K562 (cell line): ENCODE measurements at regions not wholly inside any gene's neighbourhood (a gene's known extent, or its start where the extent isn't known, plus 50 kb on each side); places are given as distances from the start of the nearest gene placed in this dataset.

Experiments
- ATAC-seq: fragments of 200-7000 bp; cut with Tn5 transposase; 3 replicates; pipeline ENCODE4 v1.9.1; 2020; ENCODE audit warnings: moderate library complexity
- BruUV-seq: library from RNA; stranded (reverse); fragments of 400-500 nt; replicated peaks from 2 replicates; lab custom pipeline; 2021; lab: Mats Ljungman, UMichigan
- CTCF ChIA-PET: fragments of 300-600 bp; formaldehyde crosslinking; extraction: SDS; loops from one replicate; lab custom pipeline; 2021; ENCODE audit warnings: low intra/inter-chr PET ratio; lab: Yijun Ruan, JAX
- POLR2A ChIA-PET: fragments of 300-600, 350-650 bp; sonication (Branson Sonifier 250); formaldehyde crosslinking; extraction: SDS; loops from one replicate; lab custom pipeline; 2021; ENCODE audit warnings: antibody characterized with exemption, inconsistent platforms; lab: Yijun Ruan, JAX
- DNase-seq, 4 experiments: peaks; one replicate each; pipeline versions ENCODE4 v3.0.0 to v3.0.0-alpha.2; 2011 to 2018; ENCODE audit warnings: low spot score in 3 of 4, mixed read lengths in 3 of 4; ENCODE audit errors: extremely low read depth in 1 of 4
- FAIRE-seq: peaks from 2 replicates; lab custom pipeline; 2011; peaks lifted over from hg19 to GRCh38; lab: Jason Lieb, UNC
- H2AFZ ChIP-seq: 2 replicates; pipeline ENCODE4 v1.6.0; 2011; ENCODE audit warnings: low read depth, low read length, control low read depth, inconsistent platforms
- H3K27ac ChIP-seq: fragments of 200-600 bp; 3 replicates; pipeline ENCODE4 v1.8.0; 2011; ENCODE audit warnings: low read depth, mild to moderate bottlenecking, control low read depth, inconsistent platforms, low read length, moderate library complexity, mixed read lengths; ENCODE audit errors: extremely low read depth
- H3K27me3 ChIP-seq, 2 experiments: fragments of 300-600 bp in 1 of 2; 2 replicates in 1 of 2; 3 replicates in 1 of 2; pipeline versions ENCODE4 v1.6.0 to v1.8.0; 2011; ENCODE audit warnings: inconsistent platforms in 2 of 2, low read length in 2 of 2, mild to moderate bottlenecking in 1 of 2, mixed read lengths in 1 of 2, moderate library complexity in 1 of 2; ENCODE audit not compliant: control insufficient read depth in 2 of 2, insufficient read depth in 2 of 2
- H3K36me3 ChIP-seq: fragments of 300-600 bp; 3 replicates; pipeline ENCODE4 v1.8.0; 2011; ENCODE audit warnings: mild to moderate bottlenecking, low read length, inconsistent platforms; ENCODE audit not compliant: control insufficient read depth, insufficient read depth
- H3K4me1 ChIP-seq, 2 experiments: fragments of 200-600 bp in 1 of 2; replicated peaks in 1 of 2; 2 replicates in 1 of 2; 3 replicates in 1 of 2; pipeline versions ENCODE4 v1.5.1 to v1.8.0; 2011; ENCODE audit warnings: inconsistent platforms in 2 of 2, low read length in 2 of 2, mild to moderate bottlenecking in 1 of 2, mixed read lengths in 1 of 2, moderate library complexity in 1 of 2; ENCODE audit not compliant: control insufficient read depth in 2 of 2, insufficient read depth in 2 of 2
- H3K4me2 ChIP-seq: 2 replicates; pipeline ENCODE4 v1.6.1; 2011; ENCODE audit warnings: low read length, control low read depth, inconsistent platforms, mixed read lengths; ENCODE audit not compliant: insufficient read depth
- H3K4me3 ChIP-seq: fragments of 200-600 bp; sonication (generic), shearing (Covaris generic); 2 replicates; pipeline ENCODE4 v1.5.1; 2016; ENCODE audit warnings: control low read depth, inconsistent platforms
- H3K79me2 ChIP-seq: fragments of 200-600 bp; 3 replicates; pipeline ENCODE4 v1.8.0; 2011; ENCODE audit warnings: low read length, inconsistent platforms; ENCODE audit not compliant: control insufficient read depth, insufficient read depth
- H3K9ac ChIP-seq, 2 experiments: 2 replicates each; pipeline versions ENCODE4 v1.6.0 to v1.6.1; 2011; ENCODE audit warnings: low read depth in 2 of 2, low read length in 2 of 2, control low read depth in 1 of 2, inconsistent platforms in 1 of 2, mild to moderate bottlenecking in 1 of 2, mixed read lengths in 1 of 2; ENCODE audit not compliant: insufficient read depth in 1 of 2
- H3K9me1 ChIP-seq: one replicate; pipeline ENCODE4 v1.6.0; 2011; ENCODE audit warnings: inconsistent platforms, mild to moderate bottlenecking, low read length, moderate library complexity; ENCODE audit not compliant: control insufficient read depth, insufficient read depth
- H3K9me3 ChIP-seq: replicated peaks from 2 replicates; pipeline ENCODE4 v1.5.1; 2011; ENCODE audit warnings: low read depth, low read length, inconsistent platforms; ENCODE audit not compliant: control insufficient read depth, insufficient read depth
- H4K20me1 ChIP-seq: replicated peaks from 2 replicates; pipeline ENCODE4 v1.6.1; 2011; ENCODE audit warnings: low read length, inconsistent platforms, mixed read lengths; ENCODE audit not compliant: control insufficient read depth, insufficient read depth
- EHMT2 ChIP-seq: fragments of 450-650 bp; IDR thresholded peaks from 2 replicates; pipeline ENCODE4 v1.6.1; 2018; ENCODE audit warnings: antibody characterized with exemption
- KLF10 ChIP-seq: fragments of 250-450 bp; sonication (Bioruptor Pico); IDR thresholded peaks from 2 replicates; pipeline ENCODE4 v1.6.1; 2021; ENCODE audit warnings: matching md5 sums
- RBFOX2 ChIP-seq: fragments of 200-400 bp; formaldehyde crosslinking; IDR thresholded peaks from 2 replicates; pipeline ENCODE4 v1.6.1; 2017; ENCODE audit warnings: low read depth, mild to moderate bottlenecking, low read length, moderate library complexity
- ZC3H4 ChIP-seq: sonication (generic); formaldehyde crosslinking; IDR thresholded peaks from 2 replicates; pipeline ENCODE4 v1.9.0; 2021; ENCODE audit warnings: missing genetic modification reagents, borderline replicate concordance
- ZNF175 ChIP-seq: fragments of 200-800 bp; sonication (Bioruptor generic); IDR thresholded peaks from 2 replicates; pipeline ENCODE4 v1.6.1; 2016; ENCODE audit warnings: low read depth, mild to moderate bottlenecking, missing genetic modification characterization, missing compliant biosample characterization
- ZNF197 ChIP-seq: fragments of 200-800 bp; sonication (Bioruptor generic); IDR thresholded peaks from 2 replicates; pipeline ENCODE4 v1.6.1; 2016; ENCODE audit warnings: low read depth, missing genetic modification characterization, missing compliant biosample characterization
- ZNF407 ChIP-seq: fragments of 450-650 bp; IDR thresholded peaks from 2 replicates; pipeline ENCODE4 v1.6.1; 2016; ENCODE audit warnings: low read depth
- WGBS: fragments of 100-300 bp; shearing (Covaris generic); methylation state at CpG from one replicate; pipeline ENCODE4 v1.1.6; 2016; ENCODE audit warnings: low coverage, mixed read lengths; ENCODE audit not compliant: insufficient coverage; ENCODE audit errors: missing lambda C conversion rate; 5-methylcytosine and 5-hydroxymethylcytosine counted together
- in situ Hi-C: fragments of 300-500 bp; cut with MboI; formaldehyde crosslinking; loops from 4 replicates; pipeline ENCODE4 v1.15.0; 2018; ENCODE audit warnings: inconsistent platforms, mixed read lengths
- intact Hi-C: fragments of 100-400 bp; cut with micrococcal nuclease; formaldehyde crosslinking; loops from 2 replicates; pipeline ENCODE4 v1.14.2; 2022

GRCh38 chr15:62823561-62823960 lies 219.0 kb upstream of the TPM1 start (continued):
- no peak for TF ChIP-seq KLF10

- ChIA-PET POLR2A (no interaction called here), CTCF (no interaction called here)
- TF ChIP-seq ZC3H4 (CRISPR knock-in tag): no peak
- TF ChIP-seq ZNF197 (CRISPR knock-in tag): no peak
- no peak for TF ChIP-seq RBFOX2
- no peak for TF ChIP-seq ZNF175 (CRISPR knock-in tag)
- no peak for TF ChIP-seq ZNF407
- no peak for TF ChIP-seq EHMT2
- H3K79me2 ChIP-seq: no peaks in the 10 kb centered on the region
- ATAC-seq: no peak
- no TSS peak for BruUV-seq
- intact Hi-C loops: no loop called here
- H3K9ac ChIP-seq: no peak overlapping the region
- no peak overlapping the region for H3K4me3 ChIP-seq
- H4K20me1 ChIP-seq: no peaks in the 10 kb centered on the region
- no peaks in the 10 kb centered on the region for H3K4me1 ChIP-seq
- H3K9me3 ChIP-seq: no peaks in the 10 kb centered on the region
- H2AFZ ChIP-seq: no peak overlapping the region
- peaks cover 4 to 21% of the 10 kb centered on the region in 2 experiments; a peak in 3 of 5 replicates for H3K27me3 ChIP-seq
- H3K36me3 ChIP-seq: no peaks in the 10 kb centered on the region
- 4% methylated on average over 2 of the region's 2 CpGs for WGBS
- no peak for DNase-seq
- in situ Hi-C loops: loop anchor here (25.0 kb wide), 1 partner anchor 588 kb away; no protein-coding TSS in a partner anchor
- H3K27ac ChIP-seq: no peak overlapping the region
- H3K9me1 ChIP-seq: no peaks in the 10 kb centered on the region
- FAIRE-seq: no peak
- H3K4me2 ChIP-seq: no peak overlapping the region
Observed at GRCh38 chr15:62824111-62825015, 218.2 kb upstream of the TPM1 start.
